HG02981 (cell line): ENCODE measurements at regions not wholly inside any gene's neighbourhood (a gene's known extent, or its start where the extent isn't known, plus 50 kb on each side); places are given as distances from the start of the nearest gene placed in this dataset.
"Not testable (repeated sequence)": the region's sequence is repeated elsewhere in the genome, so short reads cannot be mapped to it uniquely, and the experiment has no call there.

Source experiments
- ATAC-seq: cut with Tn5 transposase; IDR thresholded peaks from one replicate; pipeline ENCODE4 v1.9.1; 2021; ENCODE audit warnings: mild to moderate bottlenecking, moderate library complexity; ENCODE audit not compliant: unreplicated experiment

- no peak for ATAC-seq
Measured at GRCh38 chr2:173545364-173545763, 190.7 kb downstream of the CDCA7 start.

GRCh38 chr2:173547499-173547898, 192.8 kb downstream of the CDCA7 start:
- ATAC-seq: no peak

- no peak for ATAC-seq
Measured at GRCh38 chr2:173550143-173550542, 195.5 kb downstream of the CDCA7 start.

- no peak for ATAC-seq
Measured at GRCh38 chr2:173552531-173552930, 197.9 kb downstream of the CDCA7 start.

GRCh38 chr2:173553593-173553992, 198.9 kb downstream of the CDCA7 start:
- ATAC-seq: no peak

GRCh38 chr2:173555833-173556232, 201.2 kb downstream of the CDCA7 start:
- ATAC-seq: no peak

GRCh38 chr2:173556816-173557215, 202.1 kb downstream of the CDCA7 start:
- no peak for ATAC-seq

GRCh38 chr2:173557497-173557896, 202.8 kb downstream of the CDCA7 start:
- no peak for ATAC-seq

- ATAC-seq: no peak
Measured at GRCh38 chr2:173567493-173567892, 212.8 kb downstream of the CDCA7 start.

- no peak for ATAC-seq
Measured at GRCh38 chr2:173568054-173568453, 213.4 kb downstream of the CDCA7 start.

- no peak for ATAC-seq
Measured at GRCh38 chr2:173571021-173571821, 216.5 kb downstream of the CDCA7 start.

- no peak for ATAC-seq
Measured at GRCh38 chr2:173571887-173572680, 217.4 kb downstream of the CDCA7 start.

- ATAC-seq: no peak
Measured at GRCh38 chr2:173572848-173573247, 218.2 kb downstream of the CDCA7 start.

- not testable (repeated sequence) for ATAC-seq
Measured at GRCh38 chr2:173573782-173574181, 219.1 kb downstream of the CDCA7 start.

GRCh38 chr2:173574324-173575112, 219.8 kb downstream of the CDCA7 start:
- ATAC-seq: no peak

- no peak for ATAC-seq
Measured at GRCh38 chr2:173578404-173579107, 223.9 kb downstream of the CDCA7 start.

- ATAC-seq: no peak
Measured at GRCh38 chr2:173580351-173580750, 225.7 kb downstream of the CDCA7 start.

GRCh38 chr2:173580956-173581355, 226.3 kb downstream of the CDCA7 start:
- no peak for ATAC-seq

- ATAC-seq: no peak
Measured at GRCh38 chr2:173583196-173583595, 228.5 kb downstream of the CDCA7 start.

GRCh38 chr2:173584000-173584399, 229.3 kb downstream of the CDCA7 start:
- ATAC-seq: no peak
